HCEC 1CT (cell line): ENCODE measurements at regions not wholly inside any gene's neighbourhood (a gene's known extent, or its start where the extent isn't known, plus 50 kb on each side); places are given as distances from the start of the nearest gene placed in this dataset.

Experiments
- DNase-seq: peaks from one replicate; pipeline ENCODE4 v3.0.0-alpha.2; 2017

GRCh38 chr2:150309311-150310080 is 178.0 kb downstream of the RND3 start:
- no peak for DNase-seq

GRCh38 chr2:150307258-150307657 is 180.2 kb downstream of the RND3 start:
- no peak for DNase-seq

DNA sequence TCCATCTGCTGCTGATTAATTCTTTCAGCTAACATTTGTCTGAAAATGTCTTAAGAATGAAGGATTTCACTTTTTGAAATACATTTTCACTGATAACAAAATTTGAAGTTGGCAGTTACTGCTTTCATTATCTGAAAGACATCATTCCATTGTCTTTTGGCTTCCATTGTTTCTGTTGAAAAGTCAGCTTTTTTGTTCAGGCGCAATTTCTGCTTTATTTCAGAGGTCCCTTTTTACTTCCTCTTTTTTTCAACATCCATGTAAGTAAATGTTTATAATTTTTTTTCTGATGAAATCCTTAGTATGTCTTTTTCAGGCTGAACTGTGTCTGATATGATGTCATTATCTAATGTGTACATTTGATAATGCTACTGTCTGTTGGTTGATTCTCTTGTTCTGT is 184.2 kb downstream of the RND3 start:
- DNase-seq = peak; percentile 22

GRCh38 chr2:150298571-150299305 is 188.7 kb downstream of the RND3 start:
- DNase-seq = no peak

DNA sequence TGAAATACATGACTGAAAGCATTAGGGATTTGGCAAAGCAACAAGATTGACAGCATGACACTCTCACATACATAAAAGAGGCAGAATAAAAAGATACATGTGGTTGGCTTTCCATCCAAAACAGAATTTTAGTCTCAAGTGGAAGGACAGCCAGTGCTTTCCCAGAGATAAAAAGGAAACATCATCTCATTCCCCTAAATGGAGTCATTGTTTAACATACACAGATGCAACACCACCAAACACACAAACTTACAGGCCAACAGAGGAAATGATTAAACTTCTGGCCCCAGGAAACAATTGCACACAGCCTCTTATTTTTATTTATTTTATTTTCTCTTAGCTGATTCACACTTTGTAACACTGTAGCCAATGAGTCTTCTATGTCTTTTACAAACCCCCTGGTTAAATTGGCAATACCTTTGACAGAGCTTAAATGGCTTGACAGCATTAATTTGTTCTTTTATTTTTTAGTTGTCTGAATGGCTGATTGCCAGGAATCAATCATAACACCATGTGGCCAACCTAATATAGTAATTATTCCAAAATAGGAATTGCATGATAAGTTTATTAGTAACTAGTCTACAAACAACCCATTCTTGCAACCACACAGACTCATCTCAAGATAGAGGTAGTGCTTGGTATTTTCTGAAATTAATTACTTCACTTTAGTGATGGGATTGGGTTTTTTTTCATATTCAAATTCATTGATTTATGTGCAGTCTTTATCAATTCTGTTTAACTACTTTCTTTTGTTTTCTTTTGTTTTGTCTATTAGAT is 190.5 kb downstream of the RND3 start:
- peak; percentile 87 for DNase-seq

GRCh38 chr2:150295544-150295943 is 191.9 kb downstream of the RND3 start:
- DNase-seq = no peak

DNA sequence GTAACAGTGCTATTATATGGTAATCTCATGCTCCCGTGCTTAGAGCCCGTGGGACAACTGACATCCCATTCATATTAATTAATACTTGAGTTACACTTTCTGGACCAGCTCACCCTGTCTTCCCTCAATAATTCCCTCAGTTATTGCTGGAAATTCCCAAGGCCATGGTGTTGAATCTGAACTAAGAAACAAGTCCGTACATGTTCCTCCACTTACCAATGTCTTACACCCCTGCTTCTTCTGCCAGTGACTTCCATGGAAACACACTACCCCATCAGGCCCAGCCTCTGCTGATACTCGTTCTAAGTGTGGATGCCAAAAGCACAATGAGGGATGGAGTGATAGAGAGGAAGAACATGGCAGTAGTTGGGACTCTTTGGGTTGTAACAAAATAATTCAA is 193.7 kb downstream of the RND3 start:
- no peak for DNase-seq

DNA sequence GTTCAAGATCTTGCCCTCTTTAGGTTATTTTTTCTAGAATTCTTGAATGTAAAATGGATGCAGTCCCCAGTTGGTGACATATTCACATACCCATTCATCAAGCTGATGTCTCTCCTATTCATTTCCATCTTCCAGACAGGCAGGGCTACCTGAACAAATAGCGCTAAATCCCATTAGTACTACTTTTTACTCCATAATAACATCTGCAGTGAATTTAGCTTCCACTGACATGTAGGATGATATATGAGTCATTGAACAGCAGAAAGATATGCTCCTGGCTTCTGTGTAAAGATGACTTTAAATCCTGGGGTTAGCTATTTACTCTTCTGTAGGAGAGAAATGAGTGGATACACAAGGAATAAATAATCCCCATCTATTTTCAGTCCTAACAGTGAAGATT is 194.7 kb downstream of the RND3 start:
- DNase-seq = peak; percentile 31

- no peak for DNase-seq
Observed at GRCh38 chr2:150292192-150292591, 195.3 kb downstream of the RND3 start.

GRCh38 chr2:150286730-150287362 is 200.6 kb downstream of the RND3 start:
- DNase-seq = peak; percentile 30

DNA sequence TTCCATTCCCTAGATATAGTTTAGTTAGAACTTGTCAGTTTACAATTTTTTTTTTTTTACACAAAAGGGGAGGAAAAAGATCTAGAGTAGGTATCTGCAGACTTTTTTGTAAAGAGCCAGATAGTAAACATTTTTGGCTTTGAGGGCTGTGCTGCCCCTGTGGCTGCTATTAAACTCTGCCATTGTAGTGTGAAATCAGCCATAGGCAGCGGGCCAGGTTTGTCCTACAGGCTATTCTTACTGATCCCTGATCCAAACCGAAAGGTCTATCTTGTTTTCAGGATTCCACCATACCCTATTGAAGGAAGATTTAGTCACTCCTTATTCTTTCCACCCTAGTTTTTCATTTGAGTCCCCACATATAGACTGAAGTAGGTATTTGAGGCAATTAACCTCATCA is 203.4 kb downstream of the RND3 start:
- no peak for DNase-seq

GRCh38 chr2:150282771-150283371 is 204.6 kb downstream of the RND3 start:
- DNase-seq = peak; percentile 26

- DNase-seq = no peak
Observed at GRCh38 chr2:150282357-150282756, 205.1 kb downstream of the RND3 start.

DNA sequence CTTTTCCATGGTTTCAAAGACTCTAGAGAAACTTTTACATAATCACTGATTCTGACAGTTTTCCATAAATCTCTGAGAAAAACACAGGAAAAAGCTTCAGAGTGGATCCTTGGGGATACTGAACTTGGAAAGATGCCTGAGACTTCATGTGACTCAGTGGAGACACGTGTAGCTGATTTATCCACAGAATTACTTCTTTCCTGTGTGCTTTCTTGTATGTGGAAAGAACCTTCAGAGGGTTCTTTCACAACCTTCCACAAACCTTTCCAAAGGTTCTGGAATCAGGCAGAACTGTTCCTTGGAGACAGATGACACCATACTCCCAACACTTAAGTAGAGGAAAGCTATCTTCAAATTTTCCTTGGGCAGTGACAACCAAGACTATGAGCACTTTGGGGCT is 207.2 kb downstream of the RND3 start:
- DNase-seq = peak; percentile 87

GRCh38 chr2:150279686-150280085 is 207.8 kb downstream of the RND3 start:
- DNase-seq = no peak

DNA sequence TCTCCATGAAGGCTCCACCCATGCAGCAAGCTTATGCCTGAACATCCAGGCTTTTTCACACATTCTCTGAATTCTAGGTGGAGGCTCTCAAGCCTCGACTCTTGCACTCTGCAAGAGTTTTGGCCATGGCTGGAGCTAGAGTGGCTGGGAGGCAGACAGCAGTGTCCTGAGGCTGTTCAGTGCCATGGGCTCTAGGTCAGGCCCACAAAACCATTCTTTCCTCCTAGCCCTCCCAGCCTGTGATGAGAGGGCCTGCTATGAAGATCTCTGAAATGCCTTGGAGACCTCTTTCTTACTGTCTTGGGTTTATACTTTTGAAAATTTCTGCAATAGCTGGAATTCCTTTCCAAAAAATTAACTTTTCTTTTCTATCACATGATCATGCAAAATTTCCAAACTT is 210.7 kb downstream of the RND3 start:
- no peak for DNase-seq

DNA sequence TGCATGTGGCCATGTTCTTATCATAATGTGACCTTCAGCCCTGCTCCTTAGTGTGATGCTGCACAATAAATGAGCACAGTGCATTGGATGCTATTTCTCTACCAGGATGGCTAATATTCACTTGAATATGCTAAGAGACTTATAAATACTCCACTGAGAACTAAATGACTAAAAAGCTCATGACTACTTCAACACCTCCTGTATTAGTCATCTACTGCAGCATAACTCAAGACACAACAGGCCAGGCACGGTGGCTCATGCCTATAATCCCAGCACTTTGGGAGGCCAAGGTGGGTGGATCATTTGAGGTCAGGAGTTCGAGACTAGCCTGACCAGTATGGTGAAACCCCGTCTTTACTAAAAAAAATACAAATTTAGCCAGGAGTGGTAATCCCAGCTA is 213.4 kb downstream of the RND3 start:
- peak; percentile 77 for DNase-seq

DNA sequence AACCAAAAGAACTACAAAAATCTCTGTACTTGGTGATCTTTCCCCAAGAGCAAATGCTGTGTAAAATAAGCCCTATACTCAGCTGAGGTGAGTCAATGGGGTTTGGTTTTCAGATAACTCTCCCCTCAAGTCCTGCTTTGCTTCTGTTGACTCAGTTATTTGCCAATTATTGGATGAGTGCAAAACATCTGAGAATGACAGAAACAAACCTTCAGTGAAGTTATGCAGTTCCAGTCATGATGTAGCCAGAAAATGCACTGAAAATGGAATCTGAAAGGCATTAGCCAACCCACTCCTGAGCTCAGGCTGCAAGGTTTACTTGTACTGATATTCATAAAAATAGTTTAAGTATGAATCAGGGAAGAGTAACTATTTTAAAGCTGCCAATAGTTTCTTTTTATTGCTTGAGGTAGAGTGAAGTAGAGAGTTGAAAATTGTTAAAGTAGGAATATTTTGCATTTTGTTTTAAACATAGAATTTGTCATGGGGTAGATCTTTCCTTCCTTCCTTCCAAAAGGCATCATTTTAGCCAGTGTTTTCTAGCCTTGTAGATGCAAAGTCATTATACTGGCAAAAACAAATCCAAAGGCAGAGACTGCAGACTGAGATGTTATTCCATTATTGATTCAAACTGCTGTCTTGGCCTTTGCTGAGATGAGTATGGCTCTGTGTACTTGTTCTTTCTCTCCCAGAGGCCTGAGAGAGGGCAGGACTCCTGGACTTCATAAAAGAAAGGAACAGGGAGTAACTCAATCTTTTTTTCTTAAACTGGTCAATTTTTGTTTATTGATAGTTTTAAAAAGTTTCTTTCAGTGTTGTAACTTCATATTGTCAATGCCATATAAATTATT is 215.3 kb downstream of the RND3 start:
- peak; percentile 87 for DNase-seq

DNA sequence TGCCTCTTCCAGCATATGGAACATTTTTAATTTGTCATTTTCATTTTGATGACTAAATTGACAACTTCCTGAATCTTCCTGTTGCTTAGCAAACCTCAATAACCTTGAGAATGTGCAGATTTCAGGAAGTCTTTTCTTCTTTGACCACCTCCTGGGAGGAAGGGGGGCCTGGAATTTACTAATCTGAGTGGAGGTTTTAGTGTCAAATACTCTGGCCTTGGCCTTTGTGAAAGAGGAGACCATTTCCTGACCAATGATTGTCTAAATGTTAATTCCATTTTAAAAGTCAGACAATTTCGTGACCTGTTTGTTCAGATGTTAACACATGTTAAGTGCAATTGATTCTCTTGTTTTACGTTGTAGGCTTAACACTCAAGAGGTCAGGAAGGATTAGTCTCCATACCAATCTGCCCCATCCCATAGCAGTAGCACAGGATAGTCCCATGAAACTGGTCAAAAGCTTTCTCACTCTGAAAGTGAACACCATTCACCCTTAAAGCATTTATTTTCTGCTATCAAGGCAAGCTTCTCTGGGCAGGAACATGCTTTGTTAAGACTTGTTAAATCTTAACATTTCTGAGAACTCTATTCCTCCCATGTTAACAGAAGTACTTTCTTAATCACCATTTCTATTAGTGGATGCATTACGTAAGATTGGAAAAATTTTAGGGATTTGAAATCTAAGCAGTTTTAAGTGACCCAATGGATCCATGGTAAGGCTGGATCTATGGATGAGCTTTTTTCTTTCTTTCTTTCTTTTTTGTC is 219.6 kb downstream of the RND3 start:
- DNase-seq = no peak

DNA sequence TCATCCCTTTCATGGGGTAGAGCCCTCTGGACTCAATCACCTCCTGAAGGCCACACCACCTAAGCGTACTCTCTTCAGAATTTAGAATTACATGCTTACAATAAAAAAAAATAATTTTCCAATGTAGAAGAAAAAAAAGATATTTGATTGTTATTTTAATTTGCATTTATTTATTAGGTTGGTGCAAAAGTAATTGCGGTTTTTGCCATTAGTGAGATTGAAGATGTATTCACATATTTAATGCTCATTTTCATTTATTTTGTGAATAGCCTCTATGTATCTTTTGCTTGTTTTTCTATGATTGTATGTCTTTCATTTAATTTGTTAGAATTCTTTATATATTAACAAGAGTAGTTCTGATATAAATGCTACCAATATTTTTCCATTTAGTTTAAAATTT is 220.5 kb downstream of the RND3 start:
- no peak for DNase-seq

- DNase-seq = no peak
Observed at GRCh38 chr2:150264442-150264841, 223.0 kb downstream of the RND3 start.
